SK-N-MC (cell line): ENCODE measurements at regions not wholly inside any gene's neighbourhood (a gene's known extent, or its start where the extent isn't known, plus 50 kb on each side); places are given as distances from the start of the nearest gene placed in this dataset.

Experiments used
- EZH2 ChIP-seq: fragments of 200-600 bp; sonication (generic); IDR thresholded peaks from one replicate; pipeline ENCODE4 v1.6.1; 2017; ENCODE audit warnings: antibody characterized with exemption
- POLR2AphosphoS5 ChIP-seq: IDR thresholded peaks from 2 replicates; pipeline ENCODE4 v1.6.1; 2012; ENCODE audit warnings: mild to moderate bottlenecking, low read depth, low read length, borderline replicate concordance

DNA sequence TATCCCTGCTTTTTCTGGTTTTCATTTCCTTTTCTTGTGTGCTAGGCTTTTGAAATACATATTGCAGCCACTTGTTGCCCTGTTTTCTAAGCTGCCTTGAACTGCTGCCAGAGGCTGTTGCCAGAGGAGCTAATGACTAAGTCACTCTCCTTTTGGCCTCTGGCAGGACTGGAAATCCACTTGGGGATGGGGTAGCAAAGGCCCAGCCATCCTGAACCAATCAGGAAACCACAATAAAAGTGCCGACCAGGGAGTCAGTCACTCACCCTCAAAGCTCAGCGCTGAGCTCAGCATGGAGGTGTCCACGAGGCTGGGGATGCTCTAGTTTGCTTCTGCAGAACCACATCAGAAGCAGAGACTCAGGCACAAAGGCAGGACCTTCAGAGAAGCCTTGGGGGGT, 813.0 kb downstream of the DHX35 start:
- TF ChIP-seq POLR2AphosphoS5: no peak
- no peak for TF ChIP-seq EZH2
